ENCODE measurements at regions not wholly inside any gene's neighbourhood (a gene's known extent, or its start where the extent isn't known, plus 50 kb on each side); places are given as distances from the start of the nearest gene placed in this dataset.

- CTCF ChIA-PET: interaction anchor here (0.7 to 3.8 kb wide), 14 partner anchors 10 to 398 kb away, joined by 3 to 21 read pairs (median 4); a partner anchor contains a TSS
- POLR2A ChIA-PET: interaction anchor here (0.6 to 6.8 kb wide), 16 partner anchors 9 to 1695 kb away, joined by 3 to 139 read pairs (median 10); a partner anchor contains a TSS
- TF ChIP-seq, protein P1, sequence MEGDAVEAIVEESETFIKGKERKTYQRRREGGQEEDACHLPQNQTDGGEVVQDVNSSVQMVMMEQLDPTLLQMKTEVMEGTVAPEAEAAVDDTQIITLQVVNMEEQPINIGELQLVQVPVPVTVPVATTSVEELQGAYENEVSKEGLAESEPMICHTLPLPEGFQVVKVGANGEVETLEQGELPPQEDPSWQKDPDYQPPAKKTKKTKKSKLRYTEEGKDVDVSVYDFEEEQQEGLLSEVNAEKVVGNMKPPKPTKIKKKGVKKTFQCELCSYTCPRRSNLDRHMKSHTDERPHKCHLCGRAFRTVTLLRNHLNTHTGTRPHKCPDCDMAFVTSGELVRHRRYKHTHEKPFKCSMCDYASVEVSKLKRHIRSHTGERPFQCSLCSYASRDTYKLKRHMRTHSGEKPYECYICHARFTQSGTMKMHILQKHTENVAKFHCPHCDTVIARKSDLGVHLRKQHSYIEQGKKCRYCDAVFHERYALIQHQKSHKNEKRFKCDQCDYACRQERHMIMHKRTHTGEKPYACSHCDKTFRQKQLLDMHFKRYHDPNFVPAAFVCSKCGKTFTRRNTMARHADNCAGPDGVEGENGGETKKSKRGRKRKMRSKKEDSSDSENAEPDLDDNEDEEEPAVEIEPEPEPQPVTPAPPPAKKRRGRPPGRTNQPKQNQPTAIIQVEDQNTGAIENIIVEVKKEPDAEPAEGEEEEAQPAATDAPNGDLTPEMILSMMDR (IDR thresholded peaks at IDR 0.05; ENCODE audit: insufficient read depth, low read length, missing control alignments): no peak
- DNase-seq (ENCODE audit: low read depth, low spot score): no peak
- H3K4me3 ChIP-seq (ENCODE audit: low read depth, low read length): peak overlapping the region; percentile 85
Measured at GRCh38 chr6:26197636-26197932, 110.4 kb downstream of the HFE start.

GRCh38 chr6:26197933-26198721 lies 110.9 kb downstream of the HFE start:
- DNase-seq (ENCODE audit: low read depth, low spot score): no peak
- ChIA-PET CTCF (interaction anchor here (0.7 to 3.8 kb wide), 15 partner anchors 9 to 397 kb away, joined by 3 to 21 read pairs (median 4); a partner anchor contains a TSS), POLR2A (interaction anchor here (0.6 to 6.8 kb wide), 21 partner anchors 10 to 1695 kb away, joined by 3 to 139 read pairs (median 11); partner anchors contain the start of gene HMGN4)

GRCh38 chr6:26198722-26199056 lies 111.5 kb downstream of the HFE start:
- TF ChIP-seq, protein P1 (IDR thresholded peaks at IDR 0.05; ENCODE audit: insufficient read depth, low read length, missing control alignments): no peak
- H3K4me3 ChIP-seq (ENCODE audit: low read depth, low read length): peak overlapping the region; percentile 85
- ChIA-PET POLR2A (interaction anchor here (0.7 to 6.8 kb wide), 21 partner anchors 10 to 1692 kb away, joined by 3 to 139 read pairs (median 11); partner anchors contain the start of gene HMGN4), CTCF (interaction anchor here (1.0 to 3.8 kb wide), 9 partner anchors 12 to 173 kb away, joined by 3 to 21 read pairs (median 5); a partner anchor contains a TSS)
- DNase-seq (ENCODE audit: low read depth, low spot score): no peak

More at GRCh38 chr6:26197933-26198721, 110.9 kb downstream of the HFE start:
- TF ChIP-seq, protein P1 (IDR thresholded peaks at IDR 0.05; ENCODE audit: insufficient read depth, low read length, missing control alignments): no peak
- peak overlapping the region; percentile 85 for H3K4me3 ChIP-seq (ENCODE audit: low read depth, low read length)

GRCh38 chr6:26199057-26199772 lies 112.0 kb downstream of the HFE start:
- DNase-seq (ENCODE audit: low read depth, low spot score): no peak
- TF ChIP-seq, protein P1 (IDR thresholded peaks at IDR 0.05; ENCODE audit: insufficient read depth, low read length, missing control alignments): no peak
- H3K4me3 ChIP-seq (ENCODE audit: low read depth, low read length): peak overlapping the region; percentile 85
- CTCF ChIA-PET: interaction anchor here (1.0 to 3.8 kb wide), 5 partner anchors 12 to 134 kb away, joined by 3 to 21 read pairs (median 5); a partner anchor contains a TSS
- POLR2A ChIA-PET: interaction anchor here (0.7 to 6.8 kb wide), 23 partner anchors 11 to 1691 kb away, joined by 3 to 139 read pairs (median 7); partner anchors contain the start of gene HMGN4

GRCh38 chr6:26199773-26200764 lies 112.8 kb downstream of the HFE start:
- CTCF ChIA-PET: interaction anchor here (1.0 to 3.8 kb wide), 4 partner anchors 13 to 135 kb away, joined by 3 to 21 read pairs (median 10); a partner anchor contains a TSS
- TF ChIP-seq, protein P1 (IDR thresholded peaks at IDR 0.05; ENCODE audit: insufficient read depth, low read length, missing control alignments): no peak
- H3K4me3 ChIP-seq (ENCODE audit: low read depth, low read length): peak overlapping the region; percentile 85
- POLR2A ChIA-PET: interaction anchor here (0.7 to 6.8 kb wide), 21 partner anchors 12 to 1690 kb away, joined by 3 to 139 read pairs (median 11); partner anchors contain the start of gene HMGN4
- no peak for DNase-seq (ENCODE audit: low read depth, low spot score)
